ENCODE measurements at regions not wholly inside any gene's neighbourhood (a gene's known extent, or its start where the extent isn't known, plus 50 kb on each side); places are given as distances from the start of the nearest gene placed in this dataset.

DNA sequence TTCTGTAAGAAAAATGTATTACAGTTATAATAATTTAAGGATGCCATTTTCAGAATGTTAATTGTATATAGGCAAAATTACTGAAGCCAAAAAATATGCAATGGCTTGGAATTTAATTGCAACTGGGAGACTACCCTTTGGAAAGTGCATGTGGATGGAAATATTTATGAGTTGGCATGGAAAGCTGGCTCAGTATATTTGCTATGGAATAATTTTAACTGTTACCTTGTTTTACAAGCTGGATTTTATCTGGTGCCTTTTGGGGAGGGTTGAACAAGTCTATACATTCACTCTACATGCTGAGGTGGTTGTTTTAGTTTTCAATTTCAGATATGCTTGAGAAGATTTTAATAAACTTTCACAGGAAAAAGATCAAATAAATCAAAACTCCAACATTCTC is 80.9 kb upstream of the ABCB5 start (continued):
- TF ChIP-seq EZH2 (IDR thresholded peaks at IDR 0.05; ENCODE audit: low read depth, unreplicated experiment) (no peak), NANOG (IDR thresholded peaks at IDR 0.05; ENCODE audit: borderline replicate concordance) (no peak), POLR2AphosphoS5 (IDR thresholded peaks at IDR 0.05; ENCODE audit: low read depth) (no peak), EZH2phosphoT487 (IDR thresholded peaks at IDR 0.05; ENCODE audit: unreplicated experiment) (no peak)

DNA sequence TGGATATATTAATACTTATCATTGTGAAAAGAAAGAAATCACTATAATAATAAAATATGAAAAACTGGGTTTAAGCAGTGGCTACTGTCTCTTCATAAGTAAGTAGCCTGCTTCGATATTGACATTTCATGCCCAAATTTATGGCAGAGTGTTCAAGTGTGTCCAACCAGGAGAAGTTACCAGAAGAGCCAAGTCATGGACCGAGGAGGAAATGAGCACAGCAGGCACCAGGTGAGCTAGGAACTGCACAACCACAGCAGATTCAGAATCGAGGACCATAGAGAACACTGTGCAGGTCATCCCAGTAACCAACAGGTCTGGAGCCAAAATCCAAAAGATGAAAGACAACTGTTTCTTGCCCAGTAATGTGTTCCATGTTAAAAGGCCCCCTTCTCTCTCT is 79.9 kb upstream of the ABCB5 start:
- no peak overlapping the region for H3K4me3 Mint-ChIP-seq
- Histone ChIP-seq H3K27me3 (ENCODE audit: insufficient read depth) (no peaks in the 10 kb centered on the region), H3K36me3 (ENCODE audit: insufficient read depth) (no peaks in the 10 kb centered on the region), H3K4me2 (no peak overlapping the region), H3K79me2 (replicated peaks; ENCODE audit: insufficient read depth) (no peaks in the 10 kb centered on the region), H3K27ac (ENCODE audit: low read depth) (no peak overlapping the region), H3K4me3 (no peak overlapping the region), H4K20me1 (replicated peaks; ENCODE audit: insufficient read depth) (no peaks in the 10 kb centered on the region), H3K4me1 (ENCODE audit: insufficient read depth) (0 out of 2 replicates have a peak, but pooled peaks cover 3% of the 10 kb centered on the region), H3F3A (replicated peaks; ENCODE audit: low read depth) (no peaks in the 10 kb centered on the region), H3K9me2 (ENCODE audit: insufficient read depth) (no peaks in the 10 kb centered on the region), H2AFZ (no peak overlapping the region)
- H3K27me3 Mint-ChIP-seq (ENCODE audit: insufficient read depth, low read depth, poor library complexity): no peaks in the 10 kb centered on the region
- H3K36me3 Mint-ChIP-seq (ENCODE audit: low read depth): no peaks in the 10 kb centered on the region
- ATAC-seq (no peak), DNase-seq (ENCODE audit: low spot score) (no peak)
- no peak for TF ChIP-seq JUNB (IDR thresholded peaks at IDR 0.05; ENCODE audit: unreplicated experiment)
- TF ChIP-seq, protein P1, sequence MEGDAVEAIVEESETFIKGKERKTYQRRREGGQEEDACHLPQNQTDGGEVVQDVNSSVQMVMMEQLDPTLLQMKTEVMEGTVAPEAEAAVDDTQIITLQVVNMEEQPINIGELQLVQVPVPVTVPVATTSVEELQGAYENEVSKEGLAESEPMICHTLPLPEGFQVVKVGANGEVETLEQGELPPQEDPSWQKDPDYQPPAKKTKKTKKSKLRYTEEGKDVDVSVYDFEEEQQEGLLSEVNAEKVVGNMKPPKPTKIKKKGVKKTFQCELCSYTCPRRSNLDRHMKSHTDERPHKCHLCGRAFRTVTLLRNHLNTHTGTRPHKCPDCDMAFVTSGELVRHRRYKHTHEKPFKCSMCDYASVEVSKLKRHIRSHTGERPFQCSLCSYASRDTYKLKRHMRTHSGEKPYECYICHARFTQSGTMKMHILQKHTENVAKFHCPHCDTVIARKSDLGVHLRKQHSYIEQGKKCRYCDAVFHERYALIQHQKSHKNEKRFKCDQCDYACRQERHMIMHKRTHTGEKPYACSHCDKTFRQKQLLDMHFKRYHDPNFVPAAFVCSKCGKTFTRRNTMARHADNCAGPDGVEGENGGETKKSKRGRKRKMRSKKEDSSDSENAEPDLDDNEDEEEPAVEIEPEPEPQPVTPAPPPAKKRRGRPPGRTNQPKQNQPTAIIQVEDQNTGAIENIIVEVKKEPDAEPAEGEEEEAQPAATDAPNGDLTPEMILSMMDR (conservative IDR thresholded peaks at IDR 0.05; ENCODE audit: low read depth in 2 of 2): no peak
- TF ChIP-seq NANOG (IDR thresholded peaks at IDR 0.05; ENCODE audit: borderline replicate concordance): no peak
- peaks cover 9% of the 10 kb centered on the region for H3K4me1 Mint-ChIP-seq
- peaks cover 3% of the 10 kb centered on the region; the same call in 2 of the 3 replicates for H3K9me3 Mint-ChIP-seq
- H3K27ac Mint-ChIP-seq: peak overlapping the region; percentile 61; the same call in 1 of the 2 replicates

DNA sequence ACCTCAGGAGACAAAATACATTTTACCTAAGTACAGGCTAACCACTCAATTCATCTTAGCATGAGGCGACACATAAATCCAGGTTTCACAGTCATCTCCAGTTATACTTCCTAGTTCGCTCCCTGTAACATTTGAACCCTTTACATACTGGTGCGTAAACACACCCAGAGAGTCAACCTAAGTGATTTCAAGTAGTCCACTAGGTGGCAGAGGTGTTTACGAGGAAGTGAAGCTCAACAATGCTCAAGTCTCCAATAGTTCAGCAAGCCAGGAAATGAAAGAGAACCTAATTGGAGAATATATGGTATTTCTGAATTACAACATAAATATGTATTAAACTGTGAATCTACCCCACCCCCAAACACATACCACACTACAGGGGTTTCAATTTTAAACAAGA is 76.3 kb upstream of the ABCB5 start:
- no peak overlapping the region for H3K27ac Mint-ChIP-seq
- Histone ChIP-seq H3K36me3 (ENCODE audit: insufficient read depth) (no peaks in the 10 kb centered on the region), H3K4me2 (no peak overlapping the region), H2AFZ (no peak overlapping the region), H4K20me1 (replicated peaks; ENCODE audit: insufficient read depth) (no peaks in the 10 kb centered on the region), H3K9me2 (ENCODE audit: insufficient read depth) (no peaks in the 10 kb centered on the region), H3K4me3 (no peak overlapping the region), H3K27ac (ENCODE audit: low read depth) (no peak overlapping the region), H3F3A (replicated peaks; ENCODE audit: low read depth) (no peaks in the 10 kb centered on the region), H3K79me2 (replicated peaks; ENCODE audit: insufficient read depth) (no peaks in the 10 kb centered on the region), H3K27me3 (ENCODE audit: insufficient read depth) (no peaks in the 10 kb centered on the region), H3K4me1 (ENCODE audit: insufficient read depth) (0 out of 2 replicates have a peak, but pooled peaks cover 3% of the 10 kb centered on the region)
- ATAC-seq (peak; percentile 74), DNase-seq (ENCODE audit: low spot score) (peak; percentile 84)
- H3K27me3 Mint-ChIP-seq (ENCODE audit: insufficient read depth, low read depth, poor library complexity): no peaks in the 10 kb centered on the region
- H3K4me3 Mint-ChIP-seq: no peak overlapping the region
- peaks cover 9% of the 10 kb centered on the region for H3K4me1 Mint-ChIP-seq
- H3K36me3 Mint-ChIP-seq (ENCODE audit: low read depth): peaks cover 3% of the 10 kb centered on the region; the same call in 1 of the 3 replicates
- H3K9me3 Mint-ChIP-seq: peaks cover 12% of the 10 kb centered on the region; the same call in 2 of the 3 replicates
- no peak for TF ChIP-seq POLR2AphosphoS5 (IDR thresholded peaks at IDR 0.05; ENCODE audit: low read depth)
- TF ChIP-seq, protein P1 (conservative IDR thresholded peaks at IDR 0.05; ENCODE audit: low read depth in 2 of 2): peak; percentile 75 to 82
